HL-60 (cell line): ENCODE measurements at regions not wholly inside any gene's neighbourhood (a gene's known extent, or its start where the extent isn't known, plus 50 kb on each side); places are given as distances from the start of the nearest gene placed in this dataset.

Experiments used
- DNase-seq, 2 experiments: peaks; one replicate each; pipeline ENCODE4 v3.0.0-alpha.2; 2010 to 2020; ENCODE audit warnings: low read depth in 1 of 2, low spot score in 1 of 2
- H3K27ac ChIP-seq: fragments of 250-450 bp; sonication (Bioruptor Pico); replicated peaks from 2 replicates; pipeline ENCODE4 v1.5.1; 2020; ENCODE audit warnings: mild to moderate bottlenecking, moderate library complexity
- H3K27me3 ChIP-seq: fragments of 250-450 bp; sonication (Bioruptor Pico); 2 replicates; pipeline ENCODE4 v1.5.1; 2021; ENCODE audit warnings: mild to moderate bottlenecking, moderate library complexity; ENCODE audit not compliant: insufficient read depth, poor library complexity, severe bottlenecking
- H3K4me3 ChIP-seq: replicated peaks from 2 replicates; pipeline ENCODE4 v1.5.1; 2011; ENCODE audit warnings: mild to moderate bottlenecking, control low read depth, low read length; ENCODE audit not compliant: insufficient read depth
- GABPA ChIP-seq: IDR thresholded peaks from 2 replicates; pipeline ENCODE4 v1.6.1; 2012; ENCODE audit warnings: low read depth
- POLR2AphosphoS5 ChIP-seq: IDR thresholded peaks from 2 replicates; pipeline ENCODE4 v1.6.1; 2012; ENCODE audit warnings: low read depth
- REST ChIP-seq: IDR thresholded peaks from 2 replicates; pipeline ENCODE4 v1.6.1; 2012; ENCODE audit warnings: low read depth; ENCODE audit not compliant: insufficient replicate concordance
- SPI1 ChIP-seq: IDR thresholded peaks from 2 replicates; pipeline ENCODE4 v1.6.1; 2012; ENCODE audit warnings: low read depth, mild to moderate bottlenecking, borderline replicate concordance
- TF ChIP-seq, protein P1 (sequence below): IDR thresholded peaks from one replicate; pipeline ENCODE4 v1.5.1; 2011; ENCODE audit warnings: low read length, control low read depth, inconsistent platforms; ENCODE audit not compliant: insufficient read depth

DNA sequence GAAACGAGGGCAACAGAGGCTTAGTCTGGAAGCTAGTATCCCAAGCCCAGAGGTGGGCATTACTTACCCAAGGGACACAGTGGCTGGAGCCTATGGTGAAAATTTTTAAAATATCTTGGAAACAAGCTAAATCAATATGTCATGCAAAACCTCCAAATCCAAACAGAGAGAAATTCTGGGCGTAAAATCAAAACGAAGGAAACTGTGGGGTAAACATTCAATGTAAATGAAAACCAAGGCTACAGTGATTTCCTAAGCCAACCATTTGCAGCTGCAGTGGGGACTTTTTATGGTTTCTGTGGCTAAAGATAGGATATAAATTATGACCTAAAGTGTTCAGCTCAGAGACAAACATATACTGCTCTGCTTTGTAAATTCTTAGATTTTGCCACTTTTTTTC lies 507.7 kb upstream of the DIAPH2 start:
- Histone ChIP-seq H3K27me3 (no peaks in the 10 kb centered on the region), H3K27ac (no peak overlapping the region), H3K4me3 (no peak overlapping the region)
- no peak for TF ChIP-seq REST
- TF ChIP-seq, protein P1, sequence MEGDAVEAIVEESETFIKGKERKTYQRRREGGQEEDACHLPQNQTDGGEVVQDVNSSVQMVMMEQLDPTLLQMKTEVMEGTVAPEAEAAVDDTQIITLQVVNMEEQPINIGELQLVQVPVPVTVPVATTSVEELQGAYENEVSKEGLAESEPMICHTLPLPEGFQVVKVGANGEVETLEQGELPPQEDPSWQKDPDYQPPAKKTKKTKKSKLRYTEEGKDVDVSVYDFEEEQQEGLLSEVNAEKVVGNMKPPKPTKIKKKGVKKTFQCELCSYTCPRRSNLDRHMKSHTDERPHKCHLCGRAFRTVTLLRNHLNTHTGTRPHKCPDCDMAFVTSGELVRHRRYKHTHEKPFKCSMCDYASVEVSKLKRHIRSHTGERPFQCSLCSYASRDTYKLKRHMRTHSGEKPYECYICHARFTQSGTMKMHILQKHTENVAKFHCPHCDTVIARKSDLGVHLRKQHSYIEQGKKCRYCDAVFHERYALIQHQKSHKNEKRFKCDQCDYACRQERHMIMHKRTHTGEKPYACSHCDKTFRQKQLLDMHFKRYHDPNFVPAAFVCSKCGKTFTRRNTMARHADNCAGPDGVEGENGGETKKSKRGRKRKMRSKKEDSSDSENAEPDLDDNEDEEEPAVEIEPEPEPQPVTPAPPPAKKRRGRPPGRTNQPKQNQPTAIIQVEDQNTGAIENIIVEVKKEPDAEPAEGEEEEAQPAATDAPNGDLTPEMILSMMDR, result no peak
- no peak for TF ChIP-seq POLR2AphosphoS5
- TF ChIP-seq GABPA, result no peak
- no peak for TF ChIP-seq SPI1
- DNase-seq, result no peak

DNA sequence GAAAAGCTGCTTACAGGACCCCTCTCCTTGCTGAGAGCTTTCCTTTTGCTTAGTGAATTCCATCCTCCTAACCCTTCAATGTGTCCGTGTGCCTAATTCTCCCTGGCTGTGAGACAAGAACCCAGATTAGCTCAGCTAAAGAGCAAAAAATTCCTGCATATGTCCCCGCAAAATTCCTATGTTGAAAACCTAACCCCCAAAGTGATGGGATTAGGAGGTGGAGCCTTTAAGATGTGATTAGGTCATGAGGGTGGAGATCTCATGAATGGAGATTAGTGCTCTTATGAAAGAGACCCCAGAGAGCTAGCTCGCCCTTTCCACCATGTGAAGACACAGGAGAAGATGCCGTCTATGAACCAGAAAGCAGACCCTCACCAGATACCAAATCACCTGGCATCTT lies 503.0 kb upstream of the DIAPH2 start:
- H3K27ac ChIP-seq, result no peak overlapping the region
- H3K27me3 ChIP-seq, result no peaks in the 10 kb centered on the region
- no peak overlapping the region for H3K4me3 ChIP-seq
- no peak for DNase-seq
- TF ChIP-seq REST (no peak), SPI1 (no peak), GABPA (no peak), POLR2AphosphoS5 (no peak)
- TF ChIP-seq, protein P1, result no peak

- peak in 1 of 2 experiments; percentile 36 for DNase-seq
- no peak overlapping the region for H3K27ac ChIP-seq
Observed at GRCh38 chrX:96182366-96182765, 502.3 kb upstream of the DIAPH2 start.

More at GRCh38 chrX:96182366-96182765, 502.3 kb upstream of the DIAPH2 start:
- H3K27me3 ChIP-seq, result no peaks in the 10 kb centered on the region
- H3K4me3 ChIP-seq, result no peak overlapping the region
- TF ChIP-seq POLR2AphosphoS5, result no peak
- TF ChIP-seq SPI1, result no peak
- no peak for TF ChIP-seq GABPA
- TF ChIP-seq, protein P1, result peak; percentile 18
- no peak for TF ChIP-seq REST
